Esophagus muscularis mucosa (tissue), 4 donors: ENCODE measurements at regions not wholly inside any gene's neighbourhood (a gene's known extent, or its start where the extent isn't known, plus 50 kb on each side); places are given as distances from the start of the nearest gene placed in this dataset.

Experiments
- DNase-seq: peaks from one replicate; pipeline ENCODE4 v3.0.0-alpha.2; 2017; ENCODE audit errors: extremely low spot score
- H3K27ac ChIP-seq, 4 donors: fragments of 200-600 bp; sonication (generic); replicated peaks in 1 of 4; 1 replicate in 3 of 4; 2 replicates in 1 of 4; pipeline ENCODE4 v1.5.1; 2016 to 2019; ENCODE audit warnings: mild to moderate bottlenecking in 1 of 4
- H3K27me3 ChIP-seq, 4 donors: fragments of 200-600 bp; sonication (generic); one replicate each; pipeline versions ENCODE4 v1.5.1 to v1.6.0; 2016 to 2019
- H3K36me3 ChIP-seq, 4 donors: fragments of 200-600 bp; sonication (generic); one replicate each; pipeline ENCODE4 v1.5.1; 2016 to 2019
- H3K4me1 ChIP-seq, 4 donors: fragments of 200-600 bp; sonication (generic); one replicate each; pipeline ENCODE4 v1.5.1; 2016 to 2019
- H3K4me3 ChIP-seq, 4 donors: fragments of 200-600 bp; sonication (generic); 1 replicate in 2 of 4; 2 replicates in 2 of 4; pipeline ENCODE4 v1.5.1; 2016 to 2019; ENCODE audit warnings: mild to moderate bottlenecking in 4 of 4, moderate library complexity in 1 of 4
- H3K9me3 ChIP-seq, 4 donors: fragments of 200-600 bp; sonication (generic); 1 replicate in 3 of 4; 2 replicates in 1 of 4; pipeline ENCODE4 v1.5.1; 2016 to 2019
- CTCF ChIP-seq, 3 experiments: fragments of 200-600 bp in 2 of 3; fragments of 450-650 bp in 1 of 3; sonication (generic) in 2 of 3; IDR thresholded peaks; one replicate each; pipeline ENCODE4 v1.5.1; 2017 to 2019; ENCODE audit warnings: antibody characterized with exemption in 3 of 3, mild to moderate bottlenecking in 2 of 3, moderate library complexity in 1 of 3
- EP300 ChIP-seq: sonication (generic); formaldehyde crosslinking; IDR thresholded peaks from one replicate; pipeline ENCODE4 v1.6.1; 2017; ENCODE audit warnings: antibody characterized with exemption
- POLR2A ChIP-seq: fragments of 450-650 bp; IDR thresholded peaks from one replicate; pipeline ENCODE4 v1.6.1; 2017; ENCODE audit warnings: antibody characterized with exemption, moderate library complexity, mild to moderate bottlenecking, low read depth
- POLR2AphosphoS5 ChIP-seq, 2 donors: sonication (generic); formaldehyde crosslinking; IDR thresholded peaks; one replicate each; pipeline ENCODE4 v1.6.1; 2017; ENCODE audit warnings: antibody characterized with exemption in 2 of 2
- WGBS: methylation state at CpG from one replicate; pipeline ENCODE4 v1.1.5; 2018; 5-methylcytosine and 5-hydroxymethylcytosine counted together
- intact Hi-C: fragments of 100-400 bp; cut with DNase I; formaldehyde crosslinking; loops from one replicate; pipeline ENCODE4 v1.15.1; 2023

GRCh38 chr2:34731292-34731691 is 1132.2 kb upstream of the FAM98A start:
- Histone ChIP-seq H3K4me1 (no peaks in the 10 kb centered on the region), H3K27ac (no peak overlapping the region), H3K27me3 (no peaks in the 10 kb centered on the region), H3K9me3 (no peaks in the 10 kb centered on the region), H3K36me3 (no peaks in the 10 kb centered on the region), H3K4me3 (no peak overlapping the region)
- intact Hi-C loops, result no loop called here
- TF ChIP-seq POLR2AphosphoS5 (IDR thresholded peaks at IDR 0.05) (no peak), EP300 (no peak), POLR2A (no peak), CTCF (IDR thresholded peaks at IDR 0.05) (no peak)
- no peak for DNase-seq
- 69% methylated on average over 2 of the region's 2 CpGs for WGBS

DNA sequence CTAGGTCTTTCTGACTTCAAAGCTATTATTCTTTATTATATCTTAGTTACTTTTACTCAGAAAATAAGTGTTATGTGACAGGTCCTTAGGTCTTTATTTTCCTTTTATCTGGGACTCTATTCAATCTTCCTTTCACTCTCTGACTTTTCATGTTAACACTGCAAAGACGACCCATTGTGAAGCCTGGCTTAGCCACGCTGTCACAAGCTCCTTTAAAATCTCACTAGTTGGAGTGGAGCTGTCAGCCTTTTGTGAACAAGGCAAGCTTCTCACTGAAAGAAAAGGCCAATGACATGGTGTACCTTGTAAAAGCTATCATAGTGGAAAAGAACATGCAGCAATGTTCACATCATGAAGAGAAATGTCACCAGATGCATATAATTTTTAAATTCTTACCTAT is 1130.7 kb upstream of the FAM98A start:
- no peak for DNase-seq
- TF ChIP-seq POLR2A (no peak), CTCF (IDR thresholded peaks at IDR 0.05) (no peak), POLR2AphosphoS5 (IDR thresholded peaks at IDR 0.05) (no peak), EP300 (no peak)
- H3K4me1 ChIP-seq, result no peaks in the 10 kb centered on the region
- 29% methylated on average over 2 of the region's 2 CpGs for WGBS
- intact Hi-C loops, result no loop called here
- no peaks in the 10 kb centered on the region for H3K27me3 ChIP-seq
- H3K4me3 ChIP-seq, result no peak overlapping the region
- H3K9me3 ChIP-seq, result no peaks in the 10 kb centered on the region
- no peak overlapping the region for H3K27ac ChIP-seq
- H3K36me3 ChIP-seq, result no peaks in the 10 kb centered on the region

GRCh38 chr2:34724107-34724506 is 1125.0 kb upstream of the FAM98A start:
- Histone ChIP-seq H3K27me3 (no peaks in the 10 kb centered on the region), H3K4me1 (no peaks in the 10 kb centered on the region), H3K27ac (no peak overlapping the region), H3K36me3 (no peaks in the 10 kb centered on the region), H3K4me3 (no peak overlapping the region), H3K9me3 (no peaks in the 10 kb centered on the region)
- intact Hi-C loops, result no loop called here
- no peak for TF ChIP-seq EP300
- TF ChIP-seq POLR2A, result no peak
- TF ChIP-seq POLR2AphosphoS5 (IDR thresholded peaks at IDR 0.05), result no peak
- TF ChIP-seq CTCF (IDR thresholded peaks at IDR 0.05), result no peak
- no peak for DNase-seq
- 60% methylated on average over 3 of the region's 3 CpGs for WGBS

DNA sequence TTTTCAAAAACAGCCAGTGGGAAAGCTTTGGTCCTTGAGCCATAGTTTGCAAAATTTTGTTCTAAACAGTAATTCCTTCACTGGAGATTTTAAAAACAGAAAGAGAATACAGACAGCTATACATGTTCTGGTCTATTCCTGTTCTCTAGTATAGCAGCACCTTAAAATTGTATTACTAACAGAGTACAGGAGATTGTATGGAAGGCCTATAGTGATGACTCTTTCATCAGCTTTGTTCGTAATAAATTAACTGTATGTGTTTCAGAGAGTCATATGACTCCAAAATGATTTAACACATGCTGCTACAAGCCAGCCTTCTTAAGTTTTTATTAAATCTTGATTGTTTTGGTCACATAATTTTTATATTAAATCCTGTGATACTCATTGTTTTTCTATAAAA is 1124.6 kb upstream of the FAM98A start:
- DNase-seq, result no peak
- intact Hi-C loops, result no loop called here
- Histone ChIP-seq H3K4me1 (no peaks in the 10 kb centered on the region), H3K27ac (no peak overlapping the region), H3K36me3 (no peaks in the 10 kb centered on the region), H3K9me3 (no peaks in the 10 kb centered on the region), H3K4me3 (no peak overlapping the region), H3K27me3 (no peaks in the 10 kb centered on the region)
- TF ChIP-seq CTCF (IDR thresholded peaks at IDR 0.05) (no peak), EP300 (no peak), POLR2A (no peak), POLR2AphosphoS5 (IDR thresholded peaks at IDR 0.05) (no peak)
- WGBS, result 89% methylated on average over 1 of the region's 1 CpG

DNA sequence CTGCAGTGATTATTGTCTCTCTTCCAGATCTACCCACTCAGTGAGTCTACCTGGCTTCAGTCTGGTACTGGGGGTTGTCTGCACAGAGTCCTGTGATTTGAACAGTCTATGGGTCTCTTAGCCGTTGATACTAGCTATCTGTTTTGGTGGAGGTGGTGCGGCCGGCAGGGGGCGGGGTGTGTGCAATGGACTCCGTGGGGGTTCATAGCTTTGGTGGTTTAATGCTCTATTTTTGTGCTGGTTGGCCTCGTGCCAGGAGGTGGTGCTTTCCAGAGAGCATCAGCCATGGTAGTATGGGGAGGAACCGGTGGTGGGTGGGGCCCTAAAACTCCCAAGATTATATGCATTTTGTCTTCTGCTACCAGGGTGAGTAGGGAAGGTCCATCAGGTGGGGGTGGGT is 1120.1 kb upstream of the FAM98A start:
- Histone ChIP-seq H3K27ac (no peak overlapping the region), H3K4me3 (no peak overlapping the region), H3K36me3 (no peaks in the 10 kb centered on the region), H3K27me3 (no peaks in the 10 kb centered on the region), H3K4me1 (no peaks in the 10 kb centered on the region), H3K9me3 (no peaks in the 10 kb centered on the region)
- no peak for DNase-seq
- intact Hi-C loops, result no loop called here
- 96% methylated on average over 7 of the region's 7 CpGs for whole genome bisulfite sequencing
- no peak for TF ChIP-seq CTCF (IDR thresholded peaks at IDR 0.05)
- no peak for TF ChIP-seq POLR2AphosphoS5 (IDR thresholded peaks at IDR 0.05)
- TF ChIP-seq POLR2A, result no peak
- no peak for TF ChIP-seq EP300
